Thyroid gland (tissue), 4 donors: ENCODE measurements at regions not wholly inside any gene's neighbourhood (a gene's known extent, or its start where the extent isn't known, plus 50 kb on each side); places are given as distances from the start of the nearest gene placed in this dataset.

Source experiments
- DNase-seq, 2 donors: peaks; one replicate each; pipeline ENCODE4 v3.0.0-alpha.2; 2019
- H3K27ac ChIP-seq, 3 donors: fragments of 200-600 bp; sonication (generic); 1 replicate in 2 of 3; 2 replicates in 1 of 3; pipeline ENCODE4 v1.5.1; 2016 to 2019; ENCODE audit warnings: mild to moderate bottlenecking in 1 of 3, moderate library complexity in 1 of 3
- H3K27me3 ChIP-seq: fragments of 200-600 bp; sonication (generic); one replicate; pipeline ENCODE4 v1.5.1; 2019
- H3K36me3 ChIP-seq, 2 donors: fragments of 200-600 bp; sonication (generic); one replicate each; pipeline ENCODE4 v1.5.1; 2016 to 2019
- H3K4me1 ChIP-seq, 2 donors: fragments of 200-600 bp; sonication (generic); one replicate each; pipeline ENCODE4 v1.5.1; 2017 to 2019
- H3K4me3 ChIP-seq, 3 donors: fragments of 200-600 bp; sonication (generic); replicated peaks in 1 of 3; 1 replicate in 2 of 3; 2 replicates in 1 of 3; pipeline ENCODE4 v1.5.1; 2016; ENCODE audit warnings: mild to moderate bottlenecking in 1 of 3
- H3K9me3 ChIP-seq: fragments of 200-600 bp; sonication (generic); one replicate; pipeline ENCODE4 v1.5.1; 2017
- POLR2A ChIP-seq, 2 donors: fragments of 450-650 bp; IDR thresholded peaks; one replicate each; pipeline ENCODE4 v1.6.1; 2017; ENCODE audit warnings: antibody characterized with exemption in 2 of 2, mild to moderate bottlenecking in 2 of 2, moderate library complexity in 1 of 2
- WGBS, 2 donors: methylation state at CpG; one replicate each; pipeline ENCODE4 v1.1.5; 2017; 5-methylcytosine and 5-hydroxymethylcytosine counted together
- intact Hi-C: fragments of 100-400 bp; cut with DNase I; formaldehyde crosslinking; loops from one replicate; pipeline ENCODE4 v1.15.1; 2023
- TF ChIP-seq, protein P1 (sequence below), 6 experiments: fragments of 200-600 bp in 3 of 6; fragments of 450-650 bp in 3 of 6; sonication (generic) in 3 of 6; IDR thresholded peaks; one replicate each; pipeline ENCODE4 v1.5.1; 2016 to 2019; ENCODE audit warnings: antibody characterized with exemption in 6 of 6, mild to moderate bottlenecking in 2 of 6, inconsistent platforms in 1 of 6, moderate library complexity in 1 of 6

DNA sequence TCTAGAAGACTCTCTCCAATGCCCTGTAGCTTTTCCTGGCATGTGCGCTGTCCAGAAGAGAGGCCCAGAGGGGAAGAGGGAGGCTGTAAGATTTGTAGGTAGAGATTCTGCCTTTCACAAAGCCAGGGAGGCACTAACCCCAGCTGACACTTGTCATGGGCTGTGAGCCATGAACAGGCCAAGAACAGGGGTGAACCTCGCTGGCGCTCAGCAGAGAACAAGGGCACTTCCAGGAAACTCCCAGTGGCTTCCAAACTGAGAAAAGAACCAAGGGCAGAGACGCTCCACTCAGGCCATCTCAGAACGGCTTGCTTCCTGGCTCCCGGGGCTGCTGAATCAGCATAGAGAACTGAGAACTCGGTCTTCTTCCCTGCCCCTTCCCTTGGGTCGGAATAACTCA lies 257.8 kb upstream of the ZNF32 start:
- peak overlapping the region in 1 of 3 donors; percentile 52 for H3K27ac ChIP-seq

DNA sequence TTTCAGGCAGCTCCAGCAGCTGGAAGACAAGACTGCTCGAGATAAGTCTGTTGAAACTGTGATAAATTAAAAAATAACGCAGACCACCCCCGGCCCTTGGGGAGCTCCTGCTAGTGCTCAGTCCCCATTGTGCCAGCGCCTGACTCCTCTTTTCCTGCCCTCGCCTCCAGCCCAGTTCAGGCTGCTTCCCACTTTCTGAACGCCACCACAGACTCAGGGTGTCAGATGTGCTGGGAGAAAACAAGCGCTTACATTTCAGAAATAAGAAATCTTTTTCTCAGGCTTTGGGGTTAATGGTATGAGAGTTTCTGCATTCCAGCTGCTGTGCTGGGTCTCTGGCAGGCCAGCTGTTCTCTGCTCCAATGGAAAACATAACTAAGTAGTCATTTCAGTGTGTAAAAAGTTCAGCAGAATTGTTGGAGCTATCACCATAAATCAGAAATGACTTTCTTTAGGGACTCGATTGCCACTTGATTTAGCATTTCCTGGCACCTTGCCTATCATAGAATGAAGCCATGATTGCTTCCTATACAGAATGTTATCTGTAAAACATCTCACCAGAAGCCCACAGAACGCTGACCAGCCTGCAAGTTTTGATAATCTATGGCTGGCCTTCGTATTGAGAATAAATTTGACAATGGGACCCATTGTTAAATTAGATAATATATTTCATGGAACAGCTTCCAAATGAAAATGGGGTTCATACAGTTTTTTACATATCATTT lies 257.0 kb upstream of the ZNF32 start:
- TF ChIP-seq, protein P1, sequence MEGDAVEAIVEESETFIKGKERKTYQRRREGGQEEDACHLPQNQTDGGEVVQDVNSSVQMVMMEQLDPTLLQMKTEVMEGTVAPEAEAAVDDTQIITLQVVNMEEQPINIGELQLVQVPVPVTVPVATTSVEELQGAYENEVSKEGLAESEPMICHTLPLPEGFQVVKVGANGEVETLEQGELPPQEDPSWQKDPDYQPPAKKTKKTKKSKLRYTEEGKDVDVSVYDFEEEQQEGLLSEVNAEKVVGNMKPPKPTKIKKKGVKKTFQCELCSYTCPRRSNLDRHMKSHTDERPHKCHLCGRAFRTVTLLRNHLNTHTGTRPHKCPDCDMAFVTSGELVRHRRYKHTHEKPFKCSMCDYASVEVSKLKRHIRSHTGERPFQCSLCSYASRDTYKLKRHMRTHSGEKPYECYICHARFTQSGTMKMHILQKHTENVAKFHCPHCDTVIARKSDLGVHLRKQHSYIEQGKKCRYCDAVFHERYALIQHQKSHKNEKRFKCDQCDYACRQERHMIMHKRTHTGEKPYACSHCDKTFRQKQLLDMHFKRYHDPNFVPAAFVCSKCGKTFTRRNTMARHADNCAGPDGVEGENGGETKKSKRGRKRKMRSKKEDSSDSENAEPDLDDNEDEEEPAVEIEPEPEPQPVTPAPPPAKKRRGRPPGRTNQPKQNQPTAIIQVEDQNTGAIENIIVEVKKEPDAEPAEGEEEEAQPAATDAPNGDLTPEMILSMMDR (IDR thresholded peaks at IDR 0.05): no peak
- TF ChIP-seq POLR2A (IDR thresholded peaks at IDR 0.05): no peak
- intact Hi-C loops: no loop called here

More for the DNA sequence above, 257.8 kb upstream of the ZNF32 start:
- no peaks in the 10 kb centered on the region for H3K36me3 ChIP-seq
- peaks cover 0 to 11% of the 10 kb centered on the region in 2 donors for H3K4me1 ChIP-seq
- intact Hi-C loops: no loop called here
- DNase-seq: no peak
- H3K4me3 ChIP-seq: no peak overlapping the region
- TF ChIP-seq, protein P1 (IDR thresholded peaks at IDR 0.05): no peak
- TF ChIP-seq POLR2A (IDR thresholded peaks at IDR 0.05): no peak
- WGBS, 2 donors: 43 to 48% methylated on average over 8 of the region's 8 CpGs
- no peaks in the 10 kb centered on the region for H3K27me3 ChIP-seq
- H3K9me3 ChIP-seq: no peaks in the 10 kb centered on the region

DNA sequence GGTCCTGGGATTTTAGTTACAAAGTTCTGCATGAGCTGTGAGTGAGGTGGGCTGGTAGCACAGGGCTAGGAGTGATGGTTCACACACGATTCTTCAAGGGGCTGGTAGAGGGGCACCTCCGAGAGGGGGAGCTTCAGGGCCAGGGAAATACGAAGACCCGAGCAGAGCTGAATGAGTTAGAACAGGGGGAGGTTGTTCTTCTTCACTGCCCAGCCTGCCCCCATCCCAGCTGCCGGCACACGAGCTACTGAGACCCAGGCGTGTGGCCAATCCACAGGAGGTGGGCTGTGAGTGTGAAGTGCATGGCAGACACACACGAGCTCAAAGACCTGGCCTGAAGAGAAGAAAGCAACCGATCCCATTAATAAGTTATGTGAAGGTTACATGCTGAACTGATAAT lies 256.2 kb upstream of the ZNF32 start:
- H3K27ac ChIP-seq: no peak overlapping the region
- intact Hi-C loops: no loop called here
- no peak for DNase-seq
- H3K36me3 ChIP-seq: no peaks in the 10 kb centered on the region
- TF ChIP-seq, protein P1 (IDR thresholded peaks at IDR 0.05): no peak
- TF ChIP-seq POLR2A (IDR thresholded peaks at IDR 0.05): no peak
- no peak overlapping the region for H3K4me3 ChIP-seq
- no peaks in the 10 kb centered on the region for H3K27me3 ChIP-seq
- H3K9me3 ChIP-seq: no peaks in the 10 kb centered on the region
- H3K4me1 ChIP-seq: peaks cover 0 to 11% of the 10 kb centered on the region in 2 donors
- WGBS, 2 donors: 48 to 53% methylated on average over 9 of the region's 9 CpGs

More for the DNA sequence above, 257.0 kb upstream of the ZNF32 start:
- H3K4me1 ChIP-seq: peaks cover 0 to 11% of the 10 kb centered on the region in 2 donors
- H3K27ac ChIP-seq: peak overlapping the region in 1 of 3 donors; percentile 52
- no peaks in the 10 kb centered on the region for H3K36me3 ChIP-seq
- no peaks in the 10 kb centered on the region for H3K9me3 ChIP-seq
- no peak for DNase-seq
- no peaks in the 10 kb centered on the region for H3K27me3 ChIP-seq
- 59 to 64% methylated on average over 10 of the region's 10 CpGs for WGBS, 2 donors
- H3K4me3 ChIP-seq: no peak overlapping the region

DNA sequence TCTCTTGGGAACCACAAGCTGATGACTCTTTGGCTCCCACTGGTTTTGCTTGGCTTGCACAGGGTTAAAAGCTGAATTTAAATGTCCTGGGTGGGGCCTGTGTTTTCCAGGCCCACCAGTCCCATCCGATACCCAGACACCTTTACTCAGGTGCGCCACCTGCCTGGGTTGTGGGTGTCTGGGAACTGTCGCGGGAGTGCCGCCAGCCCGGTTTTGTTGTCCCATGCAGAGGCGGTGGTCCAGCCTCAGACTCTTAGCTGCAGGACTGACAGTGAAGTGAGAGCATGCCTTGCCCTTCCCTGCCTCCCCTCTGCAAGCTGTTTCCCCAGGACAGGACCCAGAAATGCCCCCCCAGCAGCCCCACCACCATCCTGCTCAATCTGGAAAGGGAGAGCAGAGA lies 255.6 kb upstream of the ZNF32 start:
- 74 to 88% methylated on average over 4 to 6 of the region's 7 CpGs for WGBS, 2 donors
- Histone ChIP-seq H3K27me3 (no peaks in the 10 kb centered on the region), H3K4me3 (no peak overlapping the region), H3K4me1 (peaks cover 0 to 11% of the 10 kb centered on the region in 2 donors), H3K27ac (no peak overlapping the region), H3K36me3 (no peaks in the 10 kb centered on the region), H3K9me3 (no peaks in the 10 kb centered on the region)
- no peak for TF ChIP-seq POLR2A (IDR thresholded peaks at IDR 0.05)
- TF ChIP-seq, protein P1 (IDR thresholded peaks at IDR 0.05): no peak
- no peak for DNase-seq
- intact Hi-C loops: no loop called here

DNA sequence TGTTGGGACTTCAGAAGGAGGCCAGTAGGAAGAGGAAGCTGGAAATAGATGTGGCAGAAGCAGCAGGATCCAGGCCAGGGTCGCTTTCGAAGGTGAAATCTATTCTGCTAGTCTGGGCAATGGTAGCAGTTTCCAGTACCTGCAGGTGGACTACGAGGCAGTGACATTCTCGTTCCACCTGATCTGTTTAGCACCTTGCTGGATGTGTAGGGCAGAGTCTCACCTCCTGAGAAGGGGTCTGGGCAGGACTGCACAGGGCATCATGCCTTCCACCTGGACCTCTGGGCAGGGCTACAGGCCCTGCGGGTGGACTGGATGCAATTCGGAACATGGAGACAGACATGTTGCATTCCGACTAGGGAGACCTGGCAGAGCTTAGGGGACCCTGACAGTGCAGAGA lies 254.8 kb upstream of the ZNF32 start:
- TF ChIP-seq, protein P1 (IDR thresholded peaks at IDR 0.05): no peak
- TF ChIP-seq POLR2A (IDR thresholded peaks at IDR 0.05): no peak
- Histone ChIP-seq H3K4me1 (peaks cover 0 to 11% of the 10 kb centered on the region in 2 donors), H3K4me3 (no peak overlapping the region), H3K36me3 (no peaks in the 10 kb centered on the region), H3K27me3 (no peaks in the 10 kb centered on the region), H3K27ac (no peak overlapping the region), H3K9me3 (no peaks in the 10 kb centered on the region)
- no peak for DNase-seq
- WGBS, 2 donors: 80 to 84% methylated on average over 7 of the region's 7 CpGs
- intact Hi-C loops: no loop called here
